Endometrium (tissue), 2 donors: ENCODE measurements at regions not wholly inside any gene's neighbourhood (a gene's known extent, or its start where the extent isn't known, plus 50 kb on each side); places are given as distances from the start of the nearest gene placed in this dataset.
"Not testable (repeated sequence)": the region's sequence is repeated elsewhere in the genome, so short reads cannot be mapped to it uniquely, and the experiment has no call there.

Experiments used
- FAIRE-seq: peaks from 2 replicates; lab custom pipeline; 2012; peaks lifted over from hg19 to GRCh38; lab: Jason Lieb, UNC
- donor health status: control.
- donor health status: control.

DNA sequence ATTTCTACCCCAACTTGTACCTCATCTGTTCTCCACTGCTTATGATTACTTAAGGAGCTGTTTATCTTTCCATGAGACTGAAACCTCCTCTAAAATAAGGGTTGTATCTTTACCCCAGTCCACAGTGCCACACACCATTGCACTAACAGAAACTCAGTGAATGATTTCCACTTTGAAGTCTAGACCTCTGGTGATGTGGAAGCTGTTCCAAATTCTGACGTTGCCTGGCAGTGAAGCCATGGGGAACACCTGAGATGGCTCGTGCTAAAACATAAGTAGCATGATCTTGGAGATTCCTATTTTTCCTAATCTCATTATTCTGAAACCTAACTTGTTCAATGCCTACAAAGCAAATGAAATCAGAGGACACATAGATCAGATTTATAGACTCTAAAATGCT lies 583.2 kb downstream of the EBF1 start:
- no peak for FAIRE-seq

DNA sequence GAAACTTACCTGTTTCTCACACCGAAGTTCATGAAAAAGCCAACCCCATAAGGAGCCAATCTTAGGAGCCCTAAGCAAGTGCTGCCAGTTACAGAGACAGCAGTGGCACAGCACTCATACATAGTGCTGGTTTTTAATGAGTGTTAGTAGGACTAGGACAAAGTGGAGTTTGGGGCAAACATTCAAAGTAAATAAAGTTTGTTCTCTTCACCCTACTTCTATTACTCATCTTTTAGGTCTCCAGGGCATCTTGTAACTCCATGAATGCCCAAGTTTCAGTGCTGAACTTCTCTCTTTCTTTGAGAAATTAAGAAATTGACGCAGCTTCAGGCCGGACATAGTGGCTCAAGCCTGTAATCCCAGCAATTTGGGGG lies 584.7 kb downstream of the EBF1 start:
- FAIRE-seq, result no peak

DNA sequence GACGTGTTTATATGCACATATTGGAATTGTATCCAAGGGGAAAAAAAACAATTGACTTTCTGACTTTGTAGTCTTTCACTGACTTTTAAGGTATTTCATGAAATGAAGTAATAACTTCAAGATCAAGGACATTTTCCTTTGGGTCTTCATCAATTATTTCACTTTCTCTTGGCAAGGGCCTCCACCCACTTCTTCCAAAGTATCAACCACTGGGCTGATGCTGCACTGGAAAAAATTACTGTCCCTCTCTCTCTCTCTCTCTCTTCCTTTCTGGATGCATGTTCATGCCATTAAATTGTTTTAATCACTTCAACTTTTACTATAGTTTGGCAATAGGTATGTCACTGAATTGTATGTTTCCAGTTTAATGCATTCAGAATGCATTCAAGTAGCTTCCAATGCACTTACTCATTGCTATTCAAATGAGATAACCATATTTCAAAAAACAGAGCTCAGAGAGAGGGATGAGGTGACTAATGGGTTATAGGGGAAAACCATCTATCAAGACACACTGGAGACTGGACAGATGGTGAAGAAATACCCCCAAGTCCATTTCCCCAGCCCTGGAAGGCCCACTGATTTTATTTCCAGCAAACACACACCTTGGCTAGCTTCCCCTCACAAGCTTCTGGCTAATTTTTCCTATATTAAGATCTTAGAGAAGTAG lies 585.3 kb downstream of the EBF1 start:
- FAIRE-seq, result no peak

DNA sequence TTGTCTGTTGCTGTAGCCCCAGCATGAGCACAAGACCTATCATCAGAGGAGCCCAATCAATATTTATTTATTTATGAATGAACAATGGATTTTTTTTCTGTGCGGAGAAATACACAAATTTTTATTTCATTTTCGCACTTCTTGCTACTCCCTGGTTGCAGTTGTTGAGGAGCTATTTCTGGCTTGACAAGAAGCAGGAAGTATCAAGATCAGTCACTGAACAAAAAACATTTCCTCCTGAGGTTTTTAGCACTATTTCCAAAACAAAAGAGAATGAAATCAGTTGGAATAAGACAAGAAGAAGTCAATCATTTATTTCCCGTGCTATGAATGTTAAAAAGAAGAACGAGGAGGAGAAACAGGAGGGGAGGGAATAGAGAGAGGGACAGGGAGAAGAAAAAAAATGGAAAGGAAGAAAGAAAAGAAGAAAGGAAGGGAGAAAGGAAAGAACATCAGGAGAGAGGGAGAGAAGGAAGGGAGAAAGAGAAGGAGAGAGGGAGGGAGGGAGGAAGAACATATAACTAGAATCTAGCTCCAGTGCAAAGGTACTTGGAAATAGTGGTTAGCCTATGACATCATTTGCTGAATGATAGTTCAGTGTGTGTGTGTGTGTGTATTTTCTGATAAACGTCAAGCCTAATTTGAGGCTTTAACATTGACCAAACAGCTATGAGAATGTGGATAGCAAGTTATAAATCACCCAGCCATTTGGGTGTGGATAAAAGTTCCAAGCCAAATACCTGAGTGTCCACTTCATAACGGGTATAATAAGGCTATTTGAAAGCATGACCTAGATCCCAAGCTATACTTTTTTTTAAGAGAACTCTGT lies 586.0 kb downstream of the EBF1 start:
- no peak for FAIRE-seq

DNA sequence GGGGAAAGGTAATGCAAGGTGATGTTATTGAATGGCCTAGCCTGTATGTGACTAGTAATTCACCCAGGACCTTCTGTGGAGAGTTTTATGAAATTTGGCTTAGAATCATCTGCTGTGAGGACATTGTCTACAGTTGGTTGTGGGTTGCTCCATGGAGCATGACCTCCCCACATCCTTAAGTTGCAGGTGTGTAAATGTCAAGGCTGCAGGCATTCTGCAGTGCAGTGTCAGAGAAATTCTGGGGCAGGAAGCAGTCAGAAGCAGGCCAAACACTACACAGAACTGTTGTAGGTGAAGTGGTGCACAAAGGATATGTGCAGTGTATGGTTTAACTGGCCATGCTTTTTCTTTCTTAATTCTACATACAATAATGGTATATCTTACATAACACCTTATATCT lies 588.3 kb downstream of the EBF1 start:
- no peak for FAIRE-seq

DNA sequence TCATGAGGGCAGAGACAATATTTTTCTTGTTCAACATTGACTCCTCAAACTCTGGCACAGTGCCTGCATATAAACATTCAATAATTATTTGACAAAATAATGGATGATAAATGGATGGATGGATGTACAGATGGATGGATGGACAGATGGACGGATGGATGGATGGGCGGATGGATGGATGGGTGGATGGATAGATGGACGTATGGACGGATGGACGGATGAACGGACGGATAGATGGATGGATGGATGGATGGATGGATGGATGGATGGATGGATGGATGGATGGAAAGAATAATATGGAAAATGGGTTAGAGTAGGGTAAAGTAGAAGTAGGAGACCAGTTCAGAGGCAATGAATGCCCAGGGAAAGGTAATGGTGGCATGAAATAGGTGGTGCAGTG lies 589.2 kb downstream of the EBF1 start:
- FAIRE-seq, result no peak

DNA sequence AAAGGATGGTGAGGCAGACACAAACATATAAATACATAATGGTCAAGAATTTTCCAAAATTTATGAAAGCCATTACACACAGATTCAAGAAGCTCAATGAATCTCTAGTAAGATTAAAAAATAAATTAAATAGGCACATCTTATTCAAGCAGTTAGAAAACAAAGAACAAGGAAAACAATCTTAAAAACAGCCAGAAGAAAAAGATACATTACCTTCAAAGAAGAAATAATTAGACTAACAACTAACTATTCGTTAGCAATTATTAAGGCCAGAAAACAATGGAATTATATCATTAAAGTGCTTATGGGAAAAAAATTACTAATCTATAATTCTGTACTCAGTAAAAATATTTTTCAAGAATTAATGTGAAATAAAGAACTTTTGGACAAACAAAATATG lies 593.1 kb downstream of the EBF1 start:
- FAIRE-seq, result no peak

DNA sequence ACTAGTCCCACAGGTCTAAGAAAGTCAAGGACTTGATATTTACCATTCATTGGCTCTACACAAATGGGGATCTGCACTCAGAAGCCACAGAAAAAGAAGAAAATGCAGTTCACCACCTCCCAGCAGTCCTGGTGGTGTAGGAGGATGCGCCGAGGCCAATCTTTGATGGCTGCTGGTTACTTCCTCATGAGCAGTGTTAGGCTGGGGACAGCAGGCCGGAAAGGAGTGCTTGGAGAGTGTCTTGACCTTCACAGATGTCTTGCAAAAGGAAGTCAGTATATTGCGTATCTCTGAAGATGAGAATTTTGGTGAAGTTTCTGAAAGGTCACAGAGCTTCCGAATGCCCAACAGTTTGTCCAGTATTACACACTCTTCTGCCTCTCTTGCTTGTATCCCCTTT lies 597.0 kb downstream of the EBF1 start:
- no peak for FAIRE-seq

DNA sequence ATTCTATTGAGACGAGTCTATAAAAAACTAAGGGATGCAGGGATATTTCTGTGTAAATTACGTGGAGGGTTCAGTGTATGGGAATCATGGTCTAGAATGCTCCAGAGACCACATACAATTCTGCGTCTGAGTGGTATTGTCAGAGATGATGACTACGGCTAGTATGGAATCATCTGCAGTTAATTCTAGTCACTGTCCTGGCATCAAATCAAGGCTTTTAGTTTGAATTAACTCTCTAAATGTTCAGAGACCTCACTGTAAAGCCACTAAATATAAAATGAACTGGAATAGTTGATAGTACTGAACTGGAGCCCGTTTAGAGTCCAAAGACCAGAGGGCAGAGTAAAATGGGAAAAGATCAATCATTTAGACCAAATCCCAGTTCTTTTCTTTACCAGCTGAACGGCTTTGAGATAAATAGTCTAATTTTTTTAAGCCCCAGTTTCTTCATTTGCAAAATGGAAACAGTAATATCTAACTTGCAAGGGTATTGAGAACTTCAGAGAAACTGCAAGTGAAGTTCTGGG lies 599.8 kb downstream of the EBF1 start:
- FAIRE-seq, result no peak

DNA sequence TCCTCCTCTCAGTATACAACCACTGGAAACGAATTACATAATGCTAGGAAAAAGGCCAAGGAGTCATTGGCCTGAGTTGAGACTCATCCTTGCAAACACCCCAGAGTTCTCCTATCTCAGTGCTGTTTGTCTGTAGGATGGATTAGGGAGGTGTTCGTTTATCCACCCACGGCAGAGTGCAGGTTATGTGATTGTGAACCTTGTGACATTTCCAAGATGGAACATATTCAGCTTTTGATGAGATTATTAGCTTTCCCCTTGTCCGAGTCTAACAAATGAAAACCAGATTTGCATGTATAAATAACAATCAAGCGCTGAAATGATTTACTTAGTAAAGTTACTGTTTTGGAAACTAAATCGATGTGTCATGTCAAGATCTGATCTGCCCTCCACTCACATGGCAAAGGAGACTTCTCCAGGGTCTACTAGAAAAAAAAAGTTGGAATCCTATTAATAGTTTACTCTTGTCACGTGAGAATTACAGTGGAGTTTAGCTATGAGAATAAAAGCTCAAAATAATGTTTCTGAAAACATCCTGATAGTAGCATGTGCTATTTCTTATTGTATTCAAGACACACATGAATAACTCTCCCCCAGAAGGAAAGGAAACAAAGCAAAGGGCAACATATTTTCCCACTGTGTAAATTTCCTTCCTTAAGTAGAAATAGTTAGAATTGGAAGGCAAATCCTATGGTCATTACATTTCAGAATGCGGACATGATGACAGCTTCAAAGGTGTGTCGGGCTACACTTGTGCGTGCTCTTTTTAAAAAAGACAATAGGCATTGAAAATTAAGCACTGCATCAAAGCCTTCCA lies 600.4 kb downstream of the EBF1 start:
- FAIRE-seq, result peak; percentile 98

DNA sequence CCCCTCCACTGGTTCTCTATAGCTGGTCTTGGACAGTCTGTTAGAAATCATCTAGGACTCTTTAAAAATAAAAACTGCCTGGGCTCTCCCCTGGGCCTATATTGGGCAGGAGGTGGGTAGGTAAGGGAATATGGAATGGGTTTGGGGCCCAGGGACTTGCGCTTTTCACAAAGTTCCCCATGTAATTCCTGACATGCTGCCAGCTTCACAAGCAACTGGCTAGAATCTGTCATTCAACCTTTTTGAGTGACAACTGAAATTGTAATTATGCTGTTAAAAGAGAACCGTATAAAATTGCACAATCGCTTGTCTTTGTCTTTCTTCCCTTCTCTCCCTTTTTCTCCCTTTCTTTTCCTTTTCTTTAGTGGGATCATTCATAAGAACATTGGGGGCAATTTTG lies 603.1 kb downstream of the EBF1 start:
- FAIRE-seq, result no peak

DNA sequence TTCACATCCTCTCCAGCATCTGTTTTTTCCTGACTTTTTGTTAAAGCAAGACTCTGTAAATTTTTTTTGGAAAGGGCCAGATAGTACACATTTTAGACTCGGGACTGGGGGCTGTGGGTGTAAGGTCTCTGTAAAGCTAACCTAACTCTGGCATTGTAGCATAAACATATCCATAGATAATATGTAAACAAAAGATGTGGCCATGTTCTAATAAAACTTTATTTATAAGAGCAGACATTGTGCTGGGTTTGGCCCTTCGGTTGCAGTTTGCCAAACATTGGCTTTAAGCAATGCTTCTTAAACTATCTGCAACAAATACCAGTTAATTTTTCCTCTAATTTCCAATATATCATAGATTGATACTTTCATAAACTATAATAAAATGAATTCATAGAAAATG lies 605.2 kb downstream of the EBF1 start:
- no peak for FAIRE-seq

DNA sequence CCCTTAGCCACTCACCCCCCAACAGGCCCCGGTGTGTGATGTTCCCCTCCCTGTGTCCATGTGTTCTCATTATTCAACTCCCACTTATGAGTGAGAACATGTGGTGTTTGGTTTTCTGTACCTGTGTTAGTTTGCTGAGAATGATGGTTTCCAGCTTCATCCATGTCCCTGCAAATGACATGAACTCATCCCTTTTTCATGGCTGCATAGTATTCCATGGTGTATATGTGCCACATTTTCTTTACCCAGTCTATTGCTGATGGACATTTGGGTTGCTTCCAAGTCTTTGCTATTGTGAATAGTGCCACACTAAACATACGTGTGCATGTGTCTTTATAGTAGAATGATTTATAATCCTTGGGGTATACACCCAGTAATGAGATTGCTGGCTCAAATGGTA lies 605.7 kb downstream of the EBF1 start:
- FAIRE-seq, result not testable (repeated sequence)

DNA sequence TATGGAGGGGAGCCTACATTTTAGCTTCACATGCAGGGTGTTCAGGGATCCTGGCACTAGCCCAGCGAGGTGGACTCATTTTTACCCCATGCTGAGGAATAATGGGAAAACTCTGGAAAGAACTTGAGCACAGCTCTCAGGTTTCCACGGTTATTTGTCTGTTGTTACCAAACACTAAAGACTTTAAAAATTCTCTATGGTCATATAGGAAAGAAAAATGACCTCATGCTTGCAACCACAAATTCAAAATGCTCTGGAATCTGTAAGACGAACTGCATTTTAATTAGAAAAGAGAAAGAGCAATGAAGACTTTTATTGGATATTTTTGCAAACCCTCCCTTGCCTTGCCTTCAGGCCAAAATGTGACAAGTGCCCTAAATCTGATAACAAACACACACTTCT lies 606.9 kb downstream of the EBF1 start:
- no peak for FAIRE-seq

DNA sequence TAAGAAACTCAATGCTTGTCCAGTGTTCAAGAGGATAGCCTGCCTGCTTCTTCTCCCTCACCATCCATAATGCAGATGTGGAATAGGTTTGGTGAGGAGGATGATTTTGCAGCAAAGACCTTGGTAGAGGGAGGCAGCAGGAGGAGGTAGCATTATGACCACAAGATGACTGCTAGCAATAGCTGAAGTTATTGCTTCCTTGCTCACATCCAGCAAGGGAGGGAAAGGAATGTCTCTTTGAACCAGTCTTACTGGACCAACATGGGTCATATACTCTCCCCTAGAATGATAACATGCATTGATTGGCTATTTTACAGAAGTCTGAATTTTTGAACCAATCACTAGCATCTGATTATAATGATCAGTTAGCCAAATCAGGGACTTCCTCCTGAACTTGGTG lies 607.6 kb downstream of the EBF1 start:
- no peak for FAIRE-seq

DNA sequence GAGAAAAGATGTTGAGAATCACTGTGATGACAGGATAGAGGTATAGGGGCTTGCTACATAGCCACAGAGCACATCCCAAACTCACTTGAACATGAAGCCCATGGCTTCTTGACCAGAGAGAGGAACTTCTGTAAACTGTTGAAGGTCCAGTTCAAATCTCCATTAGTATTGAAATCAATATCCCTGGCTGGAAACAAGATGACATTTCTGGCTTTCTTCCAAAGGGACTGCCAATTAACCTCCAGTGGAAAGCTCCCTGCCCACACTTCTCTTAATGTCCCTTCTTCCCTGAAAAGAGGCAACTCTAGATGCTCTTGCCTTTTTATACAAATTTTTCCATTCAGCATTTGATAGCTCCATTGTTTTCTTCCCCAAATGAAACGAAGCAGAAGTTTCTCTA lies 612.1 kb downstream of the EBF1 start:
- no peak for FAIRE-seq

DNA sequence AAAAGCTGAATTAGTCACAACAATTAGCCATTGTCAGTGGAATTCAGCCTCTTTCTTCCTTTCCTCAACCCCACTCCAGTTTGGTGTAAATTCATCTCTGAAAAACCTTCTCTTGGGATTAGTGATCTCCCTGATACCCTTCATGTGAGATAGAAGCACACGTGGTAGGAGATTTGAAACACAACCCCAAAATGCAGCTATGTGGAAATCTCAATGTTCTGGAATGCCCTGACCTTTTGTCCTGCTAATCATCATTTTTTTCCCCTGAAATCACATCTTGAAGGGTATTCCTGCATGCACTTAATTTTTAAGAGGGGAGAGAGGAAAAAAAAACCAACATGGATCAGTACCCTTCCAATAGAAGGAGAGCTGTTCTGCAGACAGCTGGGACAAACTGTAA lies 612.6 kb downstream of the EBF1 start:
- FAIRE-seq, result no peak

DNA sequence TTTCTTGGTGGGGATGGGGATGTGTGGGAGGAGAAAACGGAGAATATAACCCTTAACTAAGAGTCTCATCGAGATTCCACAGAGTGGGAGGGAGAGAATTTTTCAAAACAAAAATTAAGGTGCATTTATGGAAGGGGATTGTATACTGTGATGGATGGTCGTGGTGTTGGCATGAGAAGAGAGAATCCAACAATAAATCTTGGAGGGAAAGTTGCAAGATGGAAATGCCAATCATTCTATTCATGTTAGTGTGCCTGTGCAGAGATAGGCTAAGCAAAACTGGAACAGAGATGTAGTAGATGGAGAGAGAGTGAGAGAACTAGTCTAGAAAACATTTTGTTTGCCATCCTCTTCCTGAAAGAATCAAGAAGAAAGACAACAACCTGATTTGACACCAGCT lies 613.1 kb downstream of the EBF1 start:
- no peak for FAIRE-seq

DNA sequence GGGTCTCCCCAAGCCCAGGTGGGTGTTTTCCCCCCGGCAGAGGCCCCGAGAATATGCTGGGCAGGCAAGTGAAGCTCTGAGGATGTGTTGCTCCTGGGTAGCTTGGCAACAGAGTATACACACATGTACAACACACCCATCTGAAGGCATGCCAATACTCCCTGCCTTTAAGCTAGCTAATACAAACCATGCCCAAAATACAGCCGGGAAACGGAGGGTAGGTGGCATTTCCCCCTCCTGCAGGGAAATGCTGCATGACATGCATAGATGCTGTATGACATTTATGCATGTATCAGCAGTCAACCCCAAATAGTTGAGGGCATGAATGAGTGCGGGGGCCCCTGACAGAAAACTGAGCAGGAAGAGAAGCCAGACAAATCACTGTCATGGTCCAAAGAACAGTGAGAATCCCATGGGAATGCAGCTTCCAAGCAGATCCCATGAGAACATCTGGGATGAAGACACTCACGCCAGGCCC lies 614.1 kb downstream of the EBF1 start:
- FAIRE-seq, result no peak

DNA sequence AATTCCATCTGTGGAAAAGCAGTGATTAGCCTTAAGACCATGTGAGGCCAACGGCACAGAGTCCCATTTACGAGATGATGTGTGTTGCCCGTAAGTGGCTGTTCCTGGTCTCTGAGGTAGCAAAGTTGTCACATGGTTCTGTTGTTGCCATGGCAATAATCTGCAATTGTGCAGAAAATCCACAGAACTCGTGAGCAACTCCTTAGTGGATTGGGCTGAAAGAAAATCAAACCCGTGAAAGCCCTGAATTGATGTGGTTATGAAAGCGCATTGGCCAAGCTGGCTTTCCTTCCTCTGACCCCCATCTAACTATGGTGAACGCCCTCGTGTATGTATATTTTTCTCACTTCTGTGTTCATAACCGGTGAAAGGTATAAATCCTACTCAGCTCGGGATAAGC lies 614.7 kb downstream of the EBF1 start:
- FAIRE-seq, result no peak

DNA sequence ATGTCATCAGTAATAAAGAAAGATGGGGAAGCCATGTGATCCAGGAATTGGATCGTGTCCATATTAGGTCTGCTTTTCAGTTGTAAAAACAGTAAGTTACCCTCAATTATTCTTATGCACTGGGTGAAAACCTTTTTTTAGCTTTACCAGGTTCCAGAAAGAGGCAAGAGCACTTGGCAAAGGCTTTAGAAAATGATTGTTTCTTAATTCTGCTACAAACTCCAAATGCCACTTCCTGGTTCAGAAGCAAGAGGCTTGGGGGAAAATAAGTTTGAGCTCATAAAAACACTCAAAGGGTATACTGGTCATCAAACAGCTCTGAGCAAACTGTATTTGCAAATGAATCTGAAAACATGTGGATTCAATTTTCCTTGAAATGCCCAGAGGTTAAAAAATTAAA lies 615.6 kb downstream of the EBF1 start:
- no peak for FAIRE-seq

DNA sequence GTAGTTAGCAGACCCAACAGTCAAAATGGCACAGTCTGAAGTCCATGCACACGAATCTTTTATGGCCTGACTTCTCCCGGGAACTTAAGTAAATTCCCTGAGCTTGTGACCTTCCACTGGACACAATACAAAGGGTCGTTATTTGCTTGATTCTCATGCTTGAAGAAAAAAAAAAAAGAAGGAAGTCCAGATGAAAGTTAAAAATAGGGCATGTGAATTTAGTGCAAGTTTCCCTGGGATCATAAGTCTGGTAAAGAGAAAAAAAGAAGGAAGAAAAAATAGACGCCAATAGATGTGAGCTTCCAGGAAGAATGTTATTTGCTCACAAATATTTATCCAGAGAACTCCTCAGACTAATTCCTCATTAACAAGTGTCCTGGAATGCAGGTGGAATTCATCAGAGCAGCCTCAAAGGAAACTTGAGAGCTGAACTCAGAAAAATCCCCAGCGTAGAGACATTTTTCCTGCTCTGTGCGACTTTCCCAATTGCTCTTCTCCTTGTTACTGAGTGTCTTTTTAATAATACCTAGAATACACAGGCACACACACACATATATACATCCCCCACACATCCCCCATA lies 616.3 kb downstream of the EBF1 start:
- no peak for FAIRE-seq
